ENCODE measurements at regions not wholly inside any gene's neighbourhood (a gene's known extent, or its start where the extent isn't known, plus 50 kb on each side); places are given as distances from the start of the nearest gene placed in this dataset.

DNA sequence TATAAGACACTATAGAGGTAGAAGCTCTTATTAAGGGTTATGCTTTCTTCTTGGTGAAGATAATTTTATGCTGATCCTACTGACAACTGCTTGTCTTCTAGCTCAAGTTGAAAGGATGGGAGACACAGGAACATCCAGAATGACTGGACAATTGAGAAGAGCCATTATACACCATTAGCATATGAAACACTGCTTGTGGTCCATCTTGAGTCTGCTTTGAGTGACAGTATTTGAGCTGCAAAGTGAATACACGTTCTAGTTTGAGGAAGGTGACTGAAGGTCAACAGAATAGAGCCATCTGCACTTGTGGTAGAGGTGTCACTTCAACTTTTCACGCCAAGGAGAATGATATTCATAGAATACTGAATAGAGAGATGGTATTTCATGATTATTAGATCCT lies 315.4 kb downstream of the MCTP2 start:
- TF ChIP-seq, protein P1, sequence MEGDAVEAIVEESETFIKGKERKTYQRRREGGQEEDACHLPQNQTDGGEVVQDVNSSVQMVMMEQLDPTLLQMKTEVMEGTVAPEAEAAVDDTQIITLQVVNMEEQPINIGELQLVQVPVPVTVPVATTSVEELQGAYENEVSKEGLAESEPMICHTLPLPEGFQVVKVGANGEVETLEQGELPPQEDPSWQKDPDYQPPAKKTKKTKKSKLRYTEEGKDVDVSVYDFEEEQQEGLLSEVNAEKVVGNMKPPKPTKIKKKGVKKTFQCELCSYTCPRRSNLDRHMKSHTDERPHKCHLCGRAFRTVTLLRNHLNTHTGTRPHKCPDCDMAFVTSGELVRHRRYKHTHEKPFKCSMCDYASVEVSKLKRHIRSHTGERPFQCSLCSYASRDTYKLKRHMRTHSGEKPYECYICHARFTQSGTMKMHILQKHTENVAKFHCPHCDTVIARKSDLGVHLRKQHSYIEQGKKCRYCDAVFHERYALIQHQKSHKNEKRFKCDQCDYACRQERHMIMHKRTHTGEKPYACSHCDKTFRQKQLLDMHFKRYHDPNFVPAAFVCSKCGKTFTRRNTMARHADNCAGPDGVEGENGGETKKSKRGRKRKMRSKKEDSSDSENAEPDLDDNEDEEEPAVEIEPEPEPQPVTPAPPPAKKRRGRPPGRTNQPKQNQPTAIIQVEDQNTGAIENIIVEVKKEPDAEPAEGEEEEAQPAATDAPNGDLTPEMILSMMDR (IDR thresholded peaks at IDR 0.05), result no peak
- TF ChIP-seq POLR2A (IDR thresholded peaks at IDR 0.05) (no peak), POLR2AphosphoS5 (IDR thresholded peaks at IDR 0.05) (no peak)
